Psoas muscle (tissue), 7 donors: ENCODE measurements at regions not wholly inside any gene's neighbourhood (a gene's known extent, or its start where the extent isn't known, plus 50 kb on each side); places are given as distances from the start of the nearest gene placed in this dataset.
A peak's percentile ranks its signal among the peaks of the same experiment; 100 is the strongest.
"Not testable (repeated sequence)": the region's sequence is repeated elsewhere in the genome, so short reads cannot be mapped to it uniquely, and the experiment has no call there.

Experiments
- ATAC-seq, 4 donors: fragments of 200-7000 bp; cut with Tn5 transposase; one replicate each; pipeline ENCODE4 v1.9.1; 2020; ENCODE audit warnings: moderate library complexity in 3 of 4, mild to moderate bottlenecking in 2 of 4
- DNase-seq, 2 donors: peaks; one replicate each; pipeline ENCODE4 v3.0.0-alpha.2; 2020
- H3K27ac ChIP-seq: fragments of 200-600 bp; one replicate; pipeline ENCODE4 v1.8.0; 2022
- H3K27me3 ChIP-seq, 3 donors: fragments of 200-600 bp in 1 of 3; one replicate each; pipeline versions ENCODE4 v1.6.1 to v1.8.0; 2013 to 2022; ENCODE audit warnings: low read length in 2 of 3, mild to moderate bottlenecking in 2 of 3, moderate library complexity in 1 of 3; ENCODE audit not compliant: insufficient read depth in 3 of 3
- H3K36me3 ChIP-seq, 2 donors: fragments of 200-600 bp in 1 of 2; one replicate each; pipeline versions ENCODE4 v1.6.1 to v1.8.0; 2013 to 2022; ENCODE audit warnings: low read depth in 1 of 2, mild to moderate bottlenecking in 1 of 2, moderate library complexity in 1 of 2; ENCODE audit not compliant: insufficient read depth in 1 of 2
- H3K4me1 ChIP-seq: fragments of 200-600 bp; one replicate; pipeline ENCODE4 v1.8.0; 2022
- H3K4me3 ChIP-seq: fragments of 200-600 bp; one replicate; pipeline ENCODE4 v1.8.0; 2022; ENCODE audit warnings: mild to moderate bottlenecking
- H3K9me3 ChIP-seq: fragments of 200-600 bp; one replicate; pipeline ENCODE4 v1.8.0; 2022
- WGBS, 3 donors: extraction: QIAGEN DNeasy Blood & Tissue Kit; methylation state at CpG; one replicate each; pipeline versions ENCODE4 v1.1.6 to v1.1.7; 2013; 5-methylcytosine and 5-hydroxymethylcytosine counted together
- intact Hi-C, 2 donors: fragments of 100-400 bp; cut with DNase I; formaldehyde crosslinking; loops; one replicate each; pipeline versions ENCODE4 v1.11.0 to v1.14.2; 2022
- donor health status: healthy with polysubstance abuse.
- donor health status: DM: no; HTN: no; CAD: no; lungs with moderate emphysema.
- donor health status: Bipolar disorder and iron deficiency.
- donor health status: healthy.
- donor health status: DM: yes; HTN: yes; CAD: no.
- donor health status: DM: no; HTN: no; CAD: no.
- donor health status: DM: yes; HTN: yes; CAD: no.

GRCh38 chr5:178046757-178047399 lies 50.8 kb upstream of the PROP1 start:
- H3K36me3 ChIP-seq, H3K27me3 ChIP-seq, H3K9me3 ChIP-seq, H3K4me3 ChIP-seq, H3K27ac ChIP-seq, intact Hi-C loops, ATAC-seq, H3K4me1 ChIP-seq: not testable (repeated sequence)
- 68 to 83% (median 80%) methylated on average over 6 to 7 of the region's 8 CpGs for WGBS, 3 donors
- DNase-seq: peak in 1 of 2 donors; percentile 11

DNA sequence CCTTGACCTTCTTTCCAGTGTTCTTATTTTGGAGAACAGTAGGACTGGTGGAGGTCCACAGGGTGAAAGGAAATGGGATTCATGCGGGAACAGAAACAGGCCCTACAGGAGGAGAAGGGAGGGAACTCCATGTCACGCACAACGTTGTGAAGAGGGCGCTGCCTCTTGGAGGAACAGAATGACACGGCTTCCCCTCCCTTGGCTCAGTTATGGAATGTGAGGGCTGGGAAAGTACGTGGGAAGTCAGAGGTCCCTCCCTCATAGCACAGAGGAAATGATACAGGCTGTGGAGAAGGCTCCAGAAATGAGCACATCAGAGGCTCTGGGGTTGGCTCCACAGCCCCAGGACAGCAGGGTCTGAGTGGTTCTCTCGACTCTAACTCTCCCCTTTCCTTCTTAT lies 49.9 kb upstream of the PROP1 start:
- H3K27me3 ChIP-seq, H3K9me3 ChIP-seq, DNase-seq, ATAC-seq, H3K27ac ChIP-seq, H3K4me3 ChIP-seq, H3K4me1 ChIP-seq, H3K36me3 ChIP-seq, intact Hi-C loops: not testable (repeated sequence)
- 62% methylated on average over 1 of the region's 7 CpGs; no CpG with 5 or more reads in 2 of the 3 donors for WGBS, 3 donors
